ENCODE measurements at regions not wholly inside any gene's neighbourhood (a gene's known extent, or its start where the extent isn't known, plus 50 kb on each side); places are given as distances from the start of the nearest gene placed in this dataset.

- H3K9me3 ChIP-seq (ENCODE audit: low read depth): no peaks in the 10 kb centered on the region
- H3K27me3 ChIP-seq: no peaks in the 10 kb centered on the region
- no peaks in the 10 kb centered on the region for H3K79me2 ChIP-seq (ENCODE audit: low read depth)
- no peaks in the 10 kb centered on the region for H4K20me1 ChIP-seq (ENCODE audit: low read depth)
- no peak for TF ChIP-seq EZH2 (IDR thresholded peaks at IDR 0.05)
- no peak overlapping the region for H3K9ac ChIP-seq
- peaks cover 10% of the 10 kb centered on the region for H3K9me3 Mint-ChIP-seq
- H3K4me3 ChIP-seq: no peak overlapping the region
- H3K36me3 ChIP-seq: peaks cover under 1% of the 10 kb centered on the region
- peaks cover 18% of the 10 kb centered on the region for H3K4me1 Mint-ChIP-seq
- H3F3A ChIP-seq (ENCODE audit: low read depth): peaks cover 13% of the 10 kb centered on the region
- no peak overlapping the region for H3K27ac Mint-ChIP-seq
- no peaks in the 10 kb centered on the region for H3K27me3 Mint-ChIP-seq (ENCODE audit: insufficient read depth, low read depth)
- peaks cover 19% of the 10 kb centered on the region for H3K4me1 ChIP-seq
- H3K4me3 Mint-ChIP-seq: no peak overlapping the region
- H3K27ac ChIP-seq: no peak overlapping the region
- DNase-seq (ENCODE audit: low spot score): no peak
- no peak overlapping the region for H2AFZ ChIP-seq (replicated peaks)
- H3K36me3 Mint-ChIP-seq: peaks cover 2% of the 10 kb centered on the region
- peak overlapping the region; percentile 63 for H3K4me2 ChIP-seq
These were observed 60.7 kb upstream of the CDC42BPA start for GRCh38 chr1:227378871-227379554.

- no peak overlapping the region for H2AFZ ChIP-seq (replicated peaks)
- no peak overlapping the region for H3K4me3 Mint-ChIP-seq
These were observed 59.9 kb upstream of the CDC42BPA start for GRCh38 chr1:227378181-227378580.

GRCh38 chr1:227374846-227375245, 56.6 kb upstream of the CDC42BPA start:
- H3K4me2 ChIP-seq: no peak overlapping the region
- TF ChIP-seq EZH2 (IDR thresholded peaks at IDR 0.05) (no peak), CTCF (IDR thresholded peaks at IDR 0.05) (no peak), EZH2phosphoT487 (IDR thresholded peaks at IDR 0.05) (no peak)
- DNase-seq (ENCODE audit: low spot score): no peak
- H3K9me3 ChIP-seq (ENCODE audit: low read depth): no peaks in the 10 kb centered on the region
- H3K4me1 ChIP-seq: peaks cover 19% of the 10 kb centered on the region
- no peaks in the 10 kb centered on the region for H3K79me2 ChIP-seq (ENCODE audit: low read depth)
- H3F3A ChIP-seq (ENCODE audit: low read depth): peaks cover 13% of the 10 kb centered on the region
- H3K9ac ChIP-seq: no peak overlapping the region
- H4K20me1 ChIP-seq (ENCODE audit: low read depth): no peaks in the 10 kb centered on the region
- H3K36me3 Mint-ChIP-seq: no peaks in the 10 kb centered on the region
- peaks cover 29% of the 10 kb centered on the region for H3K4me1 Mint-ChIP-seq
- H3K4me3 Mint-ChIP-seq: no peak overlapping the region
- no peaks in the 10 kb centered on the region for H3K27me3 Mint-ChIP-seq (ENCODE audit: insufficient read depth, low read depth)
- peaks cover 3% of the 10 kb centered on the region for H3K9me3 Mint-ChIP-seq
- no peak overlapping the region for H3K27ac Mint-ChIP-seq
- H3K27me3 ChIP-seq: no peaks in the 10 kb centered on the region
- no peak overlapping the region for H3K4me3 ChIP-seq
- H2AFZ ChIP-seq (replicated peaks): no peak overlapping the region
- H3K27ac ChIP-seq: no peak overlapping the region
- H3K36me3 ChIP-seq: no peaks in the 10 kb centered on the region

More at GRCh38 chr1:227378181-227378580, 59.9 kb upstream of the CDC42BPA start:
- Histone ChIP-seq H3K4me2 (peak overlapping the region; percentile 63), H4K20me1 (ENCODE audit: low read depth) (no peaks in the 10 kb centered on the region), H3K9me3 (ENCODE audit: low read depth) (no peaks in the 10 kb centered on the region), H3K27me3 (no peaks in the 10 kb centered on the region), H3K9ac (no peak overlapping the region), H3K79me2 (ENCODE audit: low read depth) (no peaks in the 10 kb centered on the region), H3F3A (ENCODE audit: low read depth) (peaks cover 13% of the 10 kb centered on the region), H3K4me1 (peaks cover 19% of the 10 kb centered on the region), H3K4me3 (no peak overlapping the region), H3K36me3 (no peaks in the 10 kb centered on the region), H3K27ac (peak overlapping the region; percentile 59)
- Mint-ChIP-seq H3K9me3 (peaks cover 6% of the 10 kb centered on the region), H3K27me3 (ENCODE audit: insufficient read depth, low read depth) (no peaks in the 10 kb centered on the region), H3K27ac (peak overlapping the region; percentile 11), H3K36me3 (no peaks in the 10 kb centered on the region), H3K4me1 (peaks cover 18% of the 10 kb centered on the region)
- peak; percentile 58 for DNase-seq (ENCODE audit: low spot score)
- TF ChIP-seq EZH2phosphoT487 (IDR thresholded peaks at IDR 0.05): no peak
- TF ChIP-seq CTCF (IDR thresholded peaks at IDR 0.05): no peak
- TF ChIP-seq EZH2 (IDR thresholded peaks at IDR 0.05): no peak

GRCh38 chr1:227372726-227373130, 54.4 kb upstream of the CDC42BPA start:
- no peaks in the 10 kb centered on the region for H3K36me3 Mint-ChIP-seq

More at GRCh38 chr1:227372726-227373130, 54.4 kb upstream of the CDC42BPA start:
- Histone ChIP-seq H4K20me1 (ENCODE audit: low read depth) (no peaks in the 10 kb centered on the region), H3K36me3 (no peaks in the 10 kb centered on the region), H3K27me3 (no peaks in the 10 kb centered on the region), H3K4me2 (no peak overlapping the region), H2AFZ (replicated peaks) (no peak overlapping the region), H3K4me3 (no peak overlapping the region), H3K27ac (no peak overlapping the region), H3K79me2 (ENCODE audit: low read depth) (no peaks in the 10 kb centered on the region), H3K4me1 (peaks cover 5% of the 10 kb centered on the region), H3F3A (ENCODE audit: low read depth) (peaks cover 5% of the 10 kb centered on the region), H3K9me3 (ENCODE audit: low read depth) (no peaks in the 10 kb centered on the region), H3K9ac (no peak overlapping the region)
- DNase-seq (ENCODE audit: low spot score): no peak
- Mint-ChIP-seq H3K27me3 (ENCODE audit: insufficient read depth, low read depth) (peaks cover 4% of the 10 kb centered on the region), H3K4me3 (no peak overlapping the region), H3K9me3 (no peaks in the 10 kb centered on the region), H3K4me1 (peaks cover 27% of the 10 kb centered on the region), H3K27ac (no peak overlapping the region)
- TF ChIP-seq EZH2phosphoT487 (IDR thresholded peaks at IDR 0.05) (no peak), CTCF (IDR thresholded peaks at IDR 0.05) (no peak), EZH2 (IDR thresholded peaks at IDR 0.05) (no peak)

Data from neural progenitor cell (in vitro differentiated cells).